H1 (cell line): ENCODE measurements at regions not wholly inside any gene's neighbourhood (a gene's known extent, or its start where the extent isn't known, plus 50 kb on each side); places are given as distances from the start of the nearest gene placed in this dataset.
A peak's percentile ranks its signal among the peaks of the same experiment; 100 is the strongest.

Experiments used
- CTCF ChIA-PET: fragments of 300-600 bp; sonication (Branson Sonifier 250); formaldehyde crosslinking; loops from one replicate; lab custom pipeline; 2021; ENCODE audit not compliant: partially characterized antibody; lab: Charles Lee
- POLR2A ChIA-PET: fragments of 300-600 bp; sonication (Branson Sonifier 250); formaldehyde crosslinking; loops from one replicate; lab custom pipeline; 2021; ENCODE audit warnings: inconsistent platforms; ENCODE audit not compliant: partially characterized antibody; lab: Charles Lee
- DNase-seq, 2 experiments: peaks; one replicate each; pipeline versions ENCODE4 v3.0.0 to v3.0.0-alpha.2; 2010 to 2022; ENCODE audit warnings: low spot score in 2 of 2, low read depth in 1 of 2, mixed read lengths in 1 of 2
- FAIRE-seq: peaks from 2 replicates; lab custom pipeline; 2011; peaks lifted over from hg19 to GRCh38; lab: Jason Lieb, UNC
- H2AFZ ChIP-seq: 2 replicates; pipeline ENCODE4 v1.8.1; 2012; ENCODE audit warnings: low read length, inconsistent platforms
- H2AK5ac ChIP-seq: 2 replicates; pipeline ENCODE4 v1.6.1; 2013; ENCODE audit warnings: low read depth, low read length
- H2BK120ac ChIP-seq: replicated peaks from 2 replicates; pipeline ENCODE3; 2013; ENCODE audit warnings: low read depth, low read length, inconsistent platforms
- H2BK12ac ChIP-seq: 2 replicates; pipeline ENCODE4 v1.6.1; 2013; ENCODE audit warnings: low read depth, low read length
- H2BK15ac ChIP-seq: 2 replicates; pipeline ENCODE4 v1.6.1; 2013; ENCODE audit warnings: low read length
- H2BK20ac ChIP-seq: 2 replicates; pipeline ENCODE4 v1.6.1; 2013; ENCODE audit warnings: low read length
- H2BK5ac ChIP-seq: 2 replicates; pipeline ENCODE4 v1.6.1; 2013; ENCODE audit warnings: low read depth, low read length
- H3K14ac ChIP-seq: 2 replicates; pipeline ENCODE4 v1.6.1; 2013; ENCODE audit warnings: inconsistent platforms; ENCODE audit not compliant: insufficient read length
- H3K18ac ChIP-seq: 2 replicates; pipeline ENCODE4 v1.6.1; 2013; ENCODE audit warnings: low read length; ENCODE audit errors: extremely low read depth
- H3K23ac ChIP-seq: 2 replicates; pipeline ENCODE4 v1.6.1; 2013; ENCODE audit warnings: inconsistent platforms; ENCODE audit not compliant: insufficient read length
- H3K23me2 ChIP-seq: 2 replicates; pipeline ENCODE4 v1.6.1; 2013; ENCODE audit warnings: low read depth, low read length
- H3K27ac ChIP-seq: 2 replicates; pipeline ENCODE4 v1.6.1; 2011; ENCODE audit warnings: low read depth, low read length, inconsistent platforms
- H3K27me3 ChIP-seq, 4 experiments: replicated peaks in 1 of 4; 1 replicate in 1 of 4; 2 replicates in 3 of 4; pipeline versions ENCODE4 v1.6.1 to v1.8.1; 2011 to 2013; ENCODE audit warnings: low read length in 3 of 4, mild to moderate bottlenecking in 3 of 4, inconsistent platforms in 2 of 4, mixed read lengths in 2 of 4, moderate library complexity in 1 of 4; ENCODE audit not compliant: control insufficient read depth in 3 of 4, insufficient read depth in 3 of 4; ENCODE audit errors: extremely low read depth in 1 of 4
- H3K36me3 ChIP-seq, 4 experiments: 2 replicates each; pipeline versions ENCODE4 v1.6.1 to v1.8.1; 2011 to 2013; ENCODE audit warnings: mild to moderate bottlenecking in 4 of 4, low read length in 3 of 4, moderate library complexity in 2 of 4, control low read depth in 1 of 4, inconsistent platforms in 1 of 4; ENCODE audit not compliant: insufficient read depth in 4 of 4, control insufficient read depth in 2 of 4
- H3K4ac ChIP-seq: replicated peaks from 2 replicates; pipeline ENCODE3; 2013; ENCODE audit warnings: low read length, low read depth, mixed read lengths, inconsistent platforms; ENCODE audit not compliant: insufficient read length
- H3K4me1 ChIP-seq, 4 experiments: replicated peaks in 1 of 4; 1 replicate in 1 of 4; 2 replicates in 3 of 4; pipeline versions ENCODE4 v1.6.1 to v1.8.1; 2011 to 2013; ENCODE audit warnings: low read length in 3 of 4, inconsistent platforms in 2 of 4, mixed read lengths in 1 of 4; ENCODE audit not compliant: insufficient read depth in 4 of 4, control insufficient read depth in 3 of 4
- H3K4me2 ChIP-seq, 2 experiments: 2 replicates each; pipeline versions ENCODE4 v1.6.1 to v1.8.1; 2011 to 2013; ENCODE audit warnings: low read depth in 2 of 2, low read length in 2 of 2, control low read depth in 1 of 2, inconsistent platforms in 1 of 2, mild to moderate bottlenecking in 1 of 2; ENCODE audit not compliant: insufficient read depth in 1 of 2
- H3K4me3 ChIP-seq, 4 experiments: fragments of 200-600, 300-600 bp in 1 of 4; sonication (generic), shearing (Covaris generic), sonication (Bioruptor Twin) in 1 of 4; 2 replicates each; pipeline versions ENCODE4 v1.5.1 to v1.8.1; 2011 to 2016; ENCODE audit warnings: low read length in 4 of 4, low read depth in 3 of 4, control low read depth in 2 of 4, inconsistent platforms in 2 of 4, mild to moderate bottlenecking in 2 of 4, mixed read lengths in 1 of 4, moderate library complexity in 1 of 4; ENCODE audit not compliant: insufficient read depth in 2 of 4; ENCODE audit errors: extremely low read depth in 1 of 4
- H3K56ac ChIP-seq: replicated peaks from 2 replicates; pipeline ENCODE3; 2013; ENCODE audit warnings: low read depth, mild to moderate bottlenecking, mixed read lengths, low read length, inconsistent platforms; ENCODE audit not compliant: insufficient read length
- H3K79me1 ChIP-seq: 2 replicates; pipeline ENCODE4 v1.6.1; 2013; ENCODE audit warnings: low read depth, low read length, control low read depth
- H3K79me2 ChIP-seq, 2 experiments: 2 replicates each; pipeline versions ENCODE4 v1.6.1 to v1.8.1; 2012 to 2013; ENCODE audit warnings: low read length in 2 of 2, mild to moderate bottlenecking in 2 of 2, inconsistent platforms in 1 of 2; ENCODE audit not compliant: insufficient read depth in 2 of 2, control insufficient read depth in 1 of 2
- H3K9ac ChIP-seq, 4 experiments: replicated peaks in 1 of 4; 1 replicate in 1 of 4; 2 replicates in 3 of 4; pipeline versions ENCODE4 v1.6.1 to v1.8.1; 2011 to 2013; ENCODE audit warnings: low read depth in 3 of 4, low read length in 3 of 4, control low read depth in 2 of 4, mild to moderate bottlenecking in 2 of 4, moderate library complexity in 2 of 4, inconsistent platforms in 1 of 4; ENCODE audit errors: extremely low read depth in 1 of 4
- H3K9me3 ChIP-seq, 2 experiments: 2 replicates each; pipeline versions ENCODE4 v1.6.1 to v1.8.1; 2012 to 2013; ENCODE audit warnings: mild to moderate bottlenecking in 2 of 2, moderate library complexity in 2 of 2, control low read depth in 1 of 2, inconsistent platforms in 1 of 2, low read depth in 1 of 2, low read length in 1 of 2, mixed read lengths in 1 of 2; ENCODE audit not compliant: insufficient read depth in 2 of 2
- H4K20me1 ChIP-seq, 2 experiments: replicated peaks in 1 of 2; 2 replicates each; pipeline versions ENCODE3 to v1.8.1; 2011 to 2013; ENCODE audit warnings: inconsistent platforms in 2 of 2, low read length in 2 of 2, mild to moderate bottlenecking in 1 of 2; ENCODE audit not compliant: insufficient read depth in 2 of 2, control insufficient read depth in 1 of 2
- H4K5ac ChIP-seq: 2 replicates; pipeline ENCODE4 v1.6.1; 2013; ENCODE audit warnings: low read length, low read depth, mixed read lengths, inconsistent platforms; ENCODE audit not compliant: insufficient read length
- H4K8ac ChIP-seq: 2 replicates; pipeline ENCODE4 v1.8.0; 2013; ENCODE audit warnings: mild to moderate bottlenecking, moderate library complexity, low read length, inconsistent platforms; ENCODE audit not compliant: insufficient read depth; ENCODE audit errors: extremely low read depth
- H4K91ac ChIP-seq: replicated peaks from 2 replicates; pipeline ENCODE3; 2013; ENCODE audit warnings: low read length, mixed read lengths, inconsistent platforms; ENCODE audit not compliant: insufficient read length
- ASH2L ChIP-seq: fragments of 200-600, 300-600 bp; sonication (generic); IDR thresholded peaks from one replicate; pipeline ENCODE4 v1.7.1; 2017; ENCODE audit warnings: low read length
- BRCA1 ChIP-seq: IDR thresholded peaks from 2 replicates; pipeline ENCODE4 v1.6.1; 2012; ENCODE audit warnings: low read depth, low read length, improper control_type of control experiment
- EP300 ChIP-seq, 2 experiments: IDR thresholded peaks; 1 replicate in 1 of 2; 2 replicates in 1 of 2; pipeline ENCODE4 v1.6.1; 2011 to 2012; ENCODE audit warnings: low read depth in 2 of 2, low read length in 2 of 2, mild to moderate bottlenecking in 2 of 2, borderline replicate concordance in 1 of 2, inconsistent platforms in 1 of 2, moderate library complexity in 1 of 2
- JUN ChIP-seq: IDR thresholded peaks from 2 replicates; pipeline ENCODE4 v1.6.1; 2011; ENCODE audit warnings: low read depth, mild to moderate bottlenecking, improper control_type of control experiment, low read length
- JUND ChIP-seq: IDR thresholded peaks from 2 replicates; pipeline ENCODE4 v1.6.1; 2011; ENCODE audit warnings: mild to moderate bottlenecking, improper control_type of control experiment, low read length
- MAFK ChIP-seq: IDR thresholded peaks from 2 replicates; pipeline ENCODE4 v1.6.1; 2012; ENCODE audit warnings: low read depth, mild to moderate bottlenecking, improper control_type of control experiment, low read length
- MAX ChIP-seq: IDR thresholded peaks from 2 replicates; pipeline ENCODE4 v1.6.1; 2012; ENCODE audit warnings: inconsistent platforms
- RFX5 ChIP-seq: IDR thresholded peaks from 2 replicates; pipeline ENCODE4 v1.6.1; 2011; ENCODE audit warnings: low read depth, low read length, improper control_type of control experiment, borderline replicate concordance
- RNF2 ChIP-seq: fragments of 200-900, 300-1000 bp; sonication (generic); IDR thresholded peaks from 2 replicates; pipeline ENCODE4 v1.7.1; 2016; ENCODE audit warnings: borderline replicate concordance, low read depth, mild to moderate bottlenecking, antibody characterized with exemption, low read length; ENCODE audit not compliant: poor library complexity, severe bottlenecking; ENCODE audit errors: missing control alignments
- SP4 ChIP-seq: IDR thresholded peaks from 2 replicates; pipeline ENCODE4 v1.6.1; 2012; ENCODE audit warnings: low read length, inconsistent platforms
- YY1 ChIP-seq: IDR thresholded peaks from 2 replicates; pipeline ENCODE4 v1.6.1; 2011; ENCODE audit warnings: low read depth, mild to moderate bottlenecking, low read length
- WGBS, 2 experiments: shearing (Covaris generic) in 1 of 2; methylation state at CpG; one replicate each; pipeline versions ENCODE4 v1.1.6 to v1.1.7; 2013 to 2015; ENCODE audit warnings: low lambda C conversion rate in 2 of 2, mixed read lengths in 2 of 2, inconsistent platforms in 1 of 2, low coverage in 1 of 2, missing lambda C conversion rate in 1 of 2; ENCODE audit not compliant: insufficient replicate concordance in 2 of 2, insufficient coverage in 1 of 2, insufficient read length in 1 of 2; ENCODE audit errors: extremely low coverage in 1 of 2, missing lambda C conversion rate in 1 of 2; 5-methylcytosine and 5-hydroxymethylcytosine counted together

- H4K5ac ChIP-seq = no peak overlapping the region
- ChIA-PET POLR2A (no interaction called here), CTCF (interaction anchor here (0.7 kb wide), 1 partner anchor 13 kb away, joined by 3 read pairs; no protein-coding TSS in a partner anchor)
- no peaks in the 10 kb centered on the region for H3K79me2 ChIP-seq
- no peak overlapping the region for H2BK15ac ChIP-seq
- H3K36me3 ChIP-seq = no peaks in the 10 kb centered on the region
- H3K4me3 ChIP-seq = no peak overlapping the region
- H4K8ac ChIP-seq = no peak overlapping the region
- H2BK20ac ChIP-seq = no peak overlapping the region
- no peak for FAIRE-seq
- peak in 1 of 2 experiments; percentile 23 for DNase-seq
- no peaks in the 10 kb centered on the region for H3K23me2 ChIP-seq
- no peak overlapping the region for H3K18ac ChIP-seq
- no peak overlapping the region for H2BK12ac ChIP-seq
- no peaks in the 10 kb centered on the region for H3K4me1 ChIP-seq
- H2AFZ ChIP-seq = no peak overlapping the region
- H3K4me2 ChIP-seq = no peak overlapping the region
- no peak overlapping the region for H3K14ac ChIP-seq
- no peak overlapping the region for H2AK5ac ChIP-seq
- H3K4ac ChIP-seq = no peak overlapping the region
- no peaks in the 10 kb centered on the region; a peak in 1 of 7 replicates for H3K27me3 ChIP-seq
- no peaks in the 10 kb centered on the region for H4K20me1 ChIP-seq
- H3K23ac ChIP-seq = no peak overlapping the region
- H3K27ac ChIP-seq = no peak overlapping the region
- no peaks in the 10 kb centered on the region for H3K79me1 ChIP-seq
- no peak overlapping the region for H3K9ac ChIP-seq
- H3K56ac ChIP-seq = no peak overlapping the region
- no peak overlapping the region for H2BK5ac ChIP-seq
- no peak overlapping the region for H4K91ac ChIP-seq
- WGBS, 2 experiments = 87% methylated on average over 3 of the region's 3 CpGs; no CpG with 5 or more reads in 1 of the 2 experiments
- TF ChIP-seq ASH2L = no peak
- no peak for TF ChIP-seq SP4
- TF ChIP-seq EP300 (IDR thresholded peaks at IDR 0.05; ENCODE audit: borderline replicate concordance in 1 of 2, low read depth in 2 of 2, low read length in 2 of 2) = no peak
- no peak for TF ChIP-seq BRCA1
- no peak for TF ChIP-seq RFX5
- TF ChIP-seq MAX = no peak
- no peak for TF ChIP-seq YY1
- TF ChIP-seq RNF2 = no peak
- TF ChIP-seq JUN = no peak
- TF ChIP-seq MAFK = no peak
- TF ChIP-seq JUND = no peak
- H3K9me3 ChIP-seq = peaks cover 2 to 8% of the 10 kb centered on the region in 2 experiments; a peak in 2 of 4 replicates
- no peak overlapping the region for H2BK120ac ChIP-seq
These were observed 126.2 kb upstream of the MRPS22 start for GRCh38 chr3:139217633-139218032.
